Endodermal cell (in vitro differentiated cells): ENCODE measurements at regions not wholly inside any gene's neighbourhood (a gene's known extent, or its start where the extent isn't known, plus 50 kb on each side); places are given as distances from the start of the nearest gene placed in this dataset.
"Not testable (repeated sequence)": the region's sequence is repeated elsewhere in the genome, so short reads cannot be mapped to it uniquely, and the experiment has no call there.

Source experiments
- DNase-seq: peaks from one replicate; pipeline ENCODE4 v3.0.0-alpha.2; 2017
- H3K27ac ChIP-seq: 2 replicates; pipeline ENCODE4 v1.5.1; 2013; ENCODE audit warnings: mild to moderate bottlenecking, low read depth, low read length, moderate library complexity
- H3K27me3 ChIP-seq: 2 replicates; pipeline ENCODE4 v1.6.1; 2013; ENCODE audit warnings: mild to moderate bottlenecking, low read length, moderate library complexity; ENCODE audit not compliant: insufficient read depth, control insufficient read depth, poor library complexity, severe bottlenecking
- H3K36me3 ChIP-seq: 2 replicates; pipeline ENCODE4 v1.7.0; 2013; ENCODE audit warnings: mild to moderate bottlenecking, low read length, moderate library complexity; ENCODE audit not compliant: control insufficient read depth, insufficient read depth
- H3K4me1 ChIP-seq: one replicate; pipeline ENCODE4 v1.7.0; 2013; ENCODE audit warnings: low read length; ENCODE audit not compliant: control insufficient read depth, insufficient read depth
- H3K4me3 ChIP-seq: 2 replicates; pipeline ENCODE4 v1.5.1; 2013; ENCODE audit warnings: mild to moderate bottlenecking, low read length, moderate library complexity
- H3K9ac ChIP-seq: 2 replicates; pipeline ENCODE4 v1.6.1; 2013; ENCODE audit warnings: mild to moderate bottlenecking, low read length, moderate library complexity; ENCODE audit not compliant: poor library complexity, severe bottlenecking; ENCODE audit errors: extremely low read depth
- H3K9me3 ChIP-seq: 2 replicates; pipeline ENCODE4 v1.6.1; 2013; ENCODE audit warnings: mild to moderate bottlenecking, low read length, moderate library complexity; ENCODE audit not compliant: control insufficient read depth
- H3K27ac Mint-ChIP-seq: 2 replicates; pipeline ENCODE4 v1.8.0; 2020; ENCODE audit warnings: mixed read lengths
- H3K27me3 Mint-ChIP-seq: 2 replicates; pipeline ENCODE4 v1.8.0; 2021; ENCODE audit warnings: mild to moderate bottlenecking, mixed read lengths; ENCODE audit not compliant: insufficient read depth
- H3K36me3 Mint-ChIP-seq: 2 replicates; pipeline ENCODE4 v1.8.0; 2020; ENCODE audit warnings: low read depth, mixed read lengths
- H3K4me1 Mint-ChIP-seq: 2 replicates; pipeline ENCODE4 v1.8.0; 2020; ENCODE audit warnings: mixed read lengths
- H3K4me3 Mint-ChIP-seq: 2 replicates; pipeline ENCODE4 v1.8.0; 2020; ENCODE audit warnings: mild to moderate bottlenecking, moderate library complexity, mixed read lengths
- H3K9me3 Mint-ChIP-seq: 2 replicates; pipeline ENCODE4 v1.8.0; 2020; ENCODE audit warnings: mild to moderate bottlenecking, mixed read lengths
- WGBS, 2 experiments: methylation state at CpG; one replicate each; pipeline versions ENCODE4 v1.1.5 to v1.1.7; 2013; ENCODE audit warnings: missing lambda C conversion rate in 2 of 2, mixed read lengths in 1 of 2; ENCODE audit not compliant: insufficient coverage in 1 of 2, insufficient read length in 1 of 2; 5-methylcytosine and 5-hydroxymethylcytosine counted together
- TF ChIP-seq, protein P1 (sequence below): fragments of 200-600 bp; sonication (generic); conservative IDR thresholded peaks from 2 replicates; pipeline ENCODE4 v1.5.0; 2021; ENCODE audit warnings: antibody characterized with exemption, mild to moderate bottlenecking

DNA sequence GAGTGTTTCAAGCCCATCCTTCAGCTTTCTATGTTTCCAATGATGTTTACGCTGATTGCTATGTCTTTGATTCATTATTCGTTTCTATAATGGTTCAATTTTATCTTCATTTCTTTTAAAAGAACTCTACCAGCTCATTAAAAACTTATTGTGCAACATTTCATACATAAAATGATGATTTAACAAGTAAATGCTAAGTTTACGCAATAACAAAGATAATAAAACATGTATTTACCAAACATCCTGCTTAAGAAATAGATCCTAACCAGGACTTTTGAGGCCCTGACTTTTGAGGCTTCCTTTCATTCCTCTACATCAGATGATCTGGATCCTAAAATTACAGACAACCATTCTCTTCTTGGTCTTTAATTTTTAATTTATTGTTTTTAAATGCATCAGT is 86.5 kb upstream of the DLGAP1 start:
- no peak overlapping the region for H3K4me3 Mint-ChIP-seq
- no peak overlapping the region for H3K27ac Mint-ChIP-seq
- no peaks in the 10 kb centered on the region for H3K4me1 Mint-ChIP-seq
- Histone ChIP-seq H3K9ac (no peak overlapping the region), H3K27ac (no peak overlapping the region), H3K9me3 (peaks cover 23% of the 10 kb centered on the region), H3K4me3 (no peak overlapping the region), H3K4me1 (no peaks in the 10 kb centered on the region), H3K27me3 (no peaks in the 10 kb centered on the region), H3K36me3 (no peaks in the 10 kb centered on the region)
- H3K36me3 Mint-ChIP-seq, result no peaks in the 10 kb centered on the region
- TF ChIP-seq, protein P1, sequence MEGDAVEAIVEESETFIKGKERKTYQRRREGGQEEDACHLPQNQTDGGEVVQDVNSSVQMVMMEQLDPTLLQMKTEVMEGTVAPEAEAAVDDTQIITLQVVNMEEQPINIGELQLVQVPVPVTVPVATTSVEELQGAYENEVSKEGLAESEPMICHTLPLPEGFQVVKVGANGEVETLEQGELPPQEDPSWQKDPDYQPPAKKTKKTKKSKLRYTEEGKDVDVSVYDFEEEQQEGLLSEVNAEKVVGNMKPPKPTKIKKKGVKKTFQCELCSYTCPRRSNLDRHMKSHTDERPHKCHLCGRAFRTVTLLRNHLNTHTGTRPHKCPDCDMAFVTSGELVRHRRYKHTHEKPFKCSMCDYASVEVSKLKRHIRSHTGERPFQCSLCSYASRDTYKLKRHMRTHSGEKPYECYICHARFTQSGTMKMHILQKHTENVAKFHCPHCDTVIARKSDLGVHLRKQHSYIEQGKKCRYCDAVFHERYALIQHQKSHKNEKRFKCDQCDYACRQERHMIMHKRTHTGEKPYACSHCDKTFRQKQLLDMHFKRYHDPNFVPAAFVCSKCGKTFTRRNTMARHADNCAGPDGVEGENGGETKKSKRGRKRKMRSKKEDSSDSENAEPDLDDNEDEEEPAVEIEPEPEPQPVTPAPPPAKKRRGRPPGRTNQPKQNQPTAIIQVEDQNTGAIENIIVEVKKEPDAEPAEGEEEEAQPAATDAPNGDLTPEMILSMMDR, result no peak
- no peaks in the 10 kb centered on the region for H3K27me3 Mint-ChIP-seq
- WGBS, 2 experiments, result 95 to 100% methylated on average over 2 to 3 of the region's 3 CpGs
- H3K9me3 Mint-ChIP-seq, result peaks cover 22% of the 10 kb centered on the region
- no peak for DNase-seq

DNA sequence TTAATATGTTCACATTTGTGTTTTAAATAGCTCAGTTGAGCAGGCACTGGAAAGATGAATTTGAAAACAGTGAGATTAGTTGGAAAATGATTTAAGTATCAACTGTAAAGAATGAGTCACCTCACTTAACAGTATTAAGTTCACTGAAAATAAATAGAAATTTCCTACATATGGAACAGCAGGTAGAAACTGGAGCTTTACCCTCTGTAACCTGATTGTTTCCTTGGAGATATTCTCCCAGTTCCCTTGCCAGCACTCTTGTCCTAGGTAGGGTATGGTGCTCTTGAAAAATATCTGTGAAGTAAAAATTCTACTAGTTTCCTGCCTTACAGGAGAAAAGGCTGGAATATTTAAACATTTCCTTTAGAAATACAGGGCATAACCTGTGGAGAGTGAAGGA is 81.3 kb upstream of the DLGAP1 start:
- no peak for DNase-seq
- TF ChIP-seq, protein P1, result no peak
- H3K9me3 Mint-ChIP-seq, result peaks cover 54% of the 10 kb centered on the region
- H3K36me3 Mint-ChIP-seq, result peaks cover 4% of the 10 kb centered on the region
- Histone ChIP-seq H3K4me1 (no peaks in the 10 kb centered on the region), H3K27me3 (no peaks in the 10 kb centered on the region), H3K9ac (no peak overlapping the region), H3K4me3 (no peak overlapping the region), H3K36me3 (no peaks in the 10 kb centered on the region), H3K9me3 (peaks cover 48% of the 10 kb centered on the region), H3K27ac (no peak overlapping the region)
- H3K27me3 Mint-ChIP-seq, result no peaks in the 10 kb centered on the region
- H3K4me3 Mint-ChIP-seq, result no peak overlapping the region
- H3K4me1 Mint-ChIP-seq, result no peaks in the 10 kb centered on the region
- H3K27ac Mint-ChIP-seq, result no peak overlapping the region

GRCh38 chr18:4528405-4528804 is 73.3 kb upstream of the DLGAP1 start:
- Mint-ChIP-seq H3K9me3 (peaks cover 27% of the 10 kb centered on the region), H3K4me3 (no peak overlapping the region), H3K4me1 (peaks cover 9% of the 10 kb centered on the region), H3K27ac (no peak overlapping the region), H3K27me3 (no peaks in the 10 kb centered on the region), H3K36me3 (peaks cover 4% of the 10 kb centered on the region)
- H3K9me3 ChIP-seq, result peaks cover 38% of the 10 kb centered on the region
- no peaks in the 10 kb centered on the region for H3K36me3 ChIP-seq
- no peak overlapping the region for H3K27ac ChIP-seq
- H3K27me3 ChIP-seq, result no peaks in the 10 kb centered on the region
- H3K4me3 ChIP-seq, result peak overlapping the region; percentile 41
- DNase-seq, result no peak
- TF ChIP-seq, protein P1, result no peak
- no peak overlapping the region for H3K9ac ChIP-seq
- H3K4me1 ChIP-seq, result no peaks in the 10 kb centered on the region

- not testable (repeated sequence) for H3K36me3 Mint-ChIP-seq, H3K9ac ChIP-seq, H3K27ac Mint-ChIP-seq, H3K27ac ChIP-seq, H3K4me1 ChIP-seq, H3K36me3 ChIP-seq, H3K4me3 Mint-ChIP-seq, H3K27me3 ChIP-seq, DNase-seq, H3K27me3 Mint-ChIP-seq, H3K4me1 Mint-ChIP-seq
- Histone ChIP-seq H3K9me3 (peaks cover 32% of the 10 kb centered on the region), H3K4me3 (peak overlapping the region; percentile 41)
- WGBS, 2 experiments, result 44 to 68% methylated on average over 1 to 10 of the region's 10 CpGs
- H3K9me3 Mint-ChIP-seq, result peaks cover 21% of the 10 kb centered on the region
Measured at GRCh38 chr18:4527826-4528225, 72.7 kb upstream of the DLGAP1 start.
